Head of caudate nucleus (tissue), 42 donors: ENCODE measurements at regions not wholly inside any gene's neighbourhood (a gene's known extent, or its start where the extent isn't known, plus 50 kb on each side); places are given as distances from the start of the nearest gene placed in this dataset.
"Not testable (repeated sequence)": the region's sequence is repeated elsewhere in the genome, so short reads cannot be mapped to it uniquely, and the experiment has no call there.

Experiments used
- DNase-seq, 42 donors: peaks; one replicate each; pipeline versions ENCODE4 v3.0.0 to v3.0.0-alpha.2; 2020 to 2021; ENCODE audit warnings: mixed read lengths in 7 of 42
- intact Hi-C: fragments of 100-400 bp; cut with DNase I; formaldehyde crosslinking; loops from one replicate; pipeline ENCODE4 v1.15.0; 2022

- intact Hi-C loops, DNase-seq: not testable (repeated sequence)
Measured at GRCh38 chr16:33709856-33710695, 250.7 kb downstream of the TP53TG3F start.

- not testable (repeated sequence) for DNase-seq
Measured at GRCh38 chr16:33710696-33711087, 251.3 kb downstream of the TP53TG3F start.

GRCh38 chr16:33711616-33712015 lies 252.2 kb downstream of the TP53TG3F start:
- intact Hi-C loops = not testable (repeated sequence)
- DNase-seq = peak in 1 of 42 donors; percentile 3

More at GRCh38 chr16:33710696-33711087, 251.3 kb downstream of the TP53TG3F start:
- intact Hi-C loops = not testable (repeated sequence)

- intact Hi-C loops, DNase-seq: not testable (repeated sequence)
Measured at GRCh38 chr16:33712308-33712707, 252.9 kb downstream of the TP53TG3F start.

- DNase-seq, intact Hi-C loops: not testable (repeated sequence)
Measured at GRCh38 chr16:33712851-33713709, 253.7 kb downstream of the TP53TG3F start.

GRCh38 chr16:33713710-33714538 lies 254.5 kb downstream of the TP53TG3F start:
- DNase-seq = not testable (repeated sequence)

GRCh38 chr16:33731167-33731566 lies 271.8 kb downstream of the TP53TG3F start:
- DNase-seq, intact Hi-C loops: not testable (repeated sequence)

More at GRCh38 chr16:33713710-33714538, 254.5 kb downstream of the TP53TG3F start:
- intact Hi-C loops = not testable (repeated sequence)

GRCh38 chr16:33734650-33735049 lies 275.2 kb downstream of the TP53TG3F start:
- DNase-seq, intact Hi-C loops: not testable (repeated sequence)

- DNase-seq = not testable (repeated sequence)
Measured at GRCh38 chr16:33766869-33767765, 307.7 kb downstream of the TP53TG3F start.

GRCh38 chr16:33768710-33769109 lies 309.3 kb downstream of the TP53TG3F start:
- DNase-seq, intact Hi-C loops: not testable (repeated sequence)

More at GRCh38 chr16:33766869-33767765, 307.7 kb downstream of the TP53TG3F start:
- intact Hi-C loops = not testable (repeated sequence)

- DNase-seq, intact Hi-C loops: not testable (repeated sequence)
Measured at GRCh38 chr16:33769180-33769846, 309.9 kb downstream of the TP53TG3F start.

- DNase-seq, intact Hi-C loops: not testable (repeated sequence)
Measured at GRCh38 chr16:33770478-33770877, 311.1 kb downstream of the TP53TG3F start.

GRCh38 chr16:33771211-33771610 lies 311.8 kb downstream of the TP53TG3F start:
- intact Hi-C loops, DNase-seq: not testable (repeated sequence)

GRCh38 chr16:33773966-33774365 lies 314.6 kb downstream of the TP53TG3F start:
- DNase-seq, intact Hi-C loops: not testable (repeated sequence)

- DNase-seq, intact Hi-C loops: not testable (repeated sequence)
Measured at GRCh38 chr16:33774724-33775123, 315.3 kb downstream of the TP53TG3F start.

GRCh38 chr16:33816328-33816944 lies 357.0 kb downstream of the TP53TG3F start:
- DNase-seq, intact Hi-C loops: not testable (repeated sequence)

- peak in 1 of 42 donors; percentile 1 for DNase-seq
- intact Hi-C loops = not testable (repeated sequence)
Measured at GRCh38 chr16:33824736-33825135, 365.3 kb downstream of the TP53TG3F start.
